Transverse colon (tissue), 4 donors: ENCODE measurements at regions not wholly inside any gene's neighbourhood (a gene's known extent, or its start where the extent isn't known, plus 50 kb on each side); places are given as distances from the start of the nearest gene placed in this dataset.

Experiments
- EP300 ChIP-seq: sonication (generic); formaldehyde crosslinking; IDR thresholded peaks from one replicate; pipeline ENCODE4 v1.6.1; 2017; ENCODE audit warnings: antibody characterized with exemption, low read depth
- POLR2A ChIP-seq: fragments of 450-650 bp; IDR thresholded peaks from one replicate; pipeline ENCODE4 v1.6.1; 2016; ENCODE audit warnings: antibody characterized with exemption, mild to moderate bottlenecking, moderate library complexity
- POLR2AphosphoS5 ChIP-seq, 3 donors: sonication (generic); formaldehyde crosslinking; IDR thresholded peaks; one replicate each; pipeline ENCODE4 v1.6.1; 2016; ENCODE audit warnings: antibody characterized with exemption in 3 of 3
- TF ChIP-seq, protein P1 (sequence below), 5 experiments: fragments of 200-600 bp in 3 of 5; fragments of 450-650 bp in 2 of 5; sonication (generic) in 3 of 5; IDR thresholded peaks; 1 replicate in 2 of 5; 2 replicates in 3 of 5; pipeline ENCODE4 v1.5.1; 2016 to 2017; ENCODE audit warnings: antibody characterized with exemption in 5 of 5, inconsistent platforms in 3 of 5, mild to moderate bottlenecking in 2 of 5, moderate library complexity in 1 of 5

DNA sequence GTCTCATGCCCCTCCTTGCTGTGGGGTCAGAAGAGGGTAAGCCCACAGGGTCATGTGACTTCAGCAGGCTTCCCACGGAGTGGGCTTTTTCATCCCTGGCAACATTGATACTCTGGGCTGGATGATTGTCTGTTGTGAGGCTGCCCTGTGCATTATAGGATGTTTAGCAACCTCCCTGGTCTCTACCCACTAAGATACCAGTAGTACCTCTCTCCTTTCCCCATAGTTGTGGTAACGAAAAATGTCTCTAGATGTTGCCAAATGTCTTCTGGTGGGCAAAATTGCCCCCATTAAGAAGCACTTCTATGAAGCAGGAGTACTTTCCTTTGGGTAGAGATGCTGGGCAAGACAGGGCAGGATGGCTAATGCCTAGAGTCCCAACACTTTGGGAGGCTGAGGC is 232.5 kb upstream of the ZNF217 start:
- TF ChIP-seq, protein P1, sequence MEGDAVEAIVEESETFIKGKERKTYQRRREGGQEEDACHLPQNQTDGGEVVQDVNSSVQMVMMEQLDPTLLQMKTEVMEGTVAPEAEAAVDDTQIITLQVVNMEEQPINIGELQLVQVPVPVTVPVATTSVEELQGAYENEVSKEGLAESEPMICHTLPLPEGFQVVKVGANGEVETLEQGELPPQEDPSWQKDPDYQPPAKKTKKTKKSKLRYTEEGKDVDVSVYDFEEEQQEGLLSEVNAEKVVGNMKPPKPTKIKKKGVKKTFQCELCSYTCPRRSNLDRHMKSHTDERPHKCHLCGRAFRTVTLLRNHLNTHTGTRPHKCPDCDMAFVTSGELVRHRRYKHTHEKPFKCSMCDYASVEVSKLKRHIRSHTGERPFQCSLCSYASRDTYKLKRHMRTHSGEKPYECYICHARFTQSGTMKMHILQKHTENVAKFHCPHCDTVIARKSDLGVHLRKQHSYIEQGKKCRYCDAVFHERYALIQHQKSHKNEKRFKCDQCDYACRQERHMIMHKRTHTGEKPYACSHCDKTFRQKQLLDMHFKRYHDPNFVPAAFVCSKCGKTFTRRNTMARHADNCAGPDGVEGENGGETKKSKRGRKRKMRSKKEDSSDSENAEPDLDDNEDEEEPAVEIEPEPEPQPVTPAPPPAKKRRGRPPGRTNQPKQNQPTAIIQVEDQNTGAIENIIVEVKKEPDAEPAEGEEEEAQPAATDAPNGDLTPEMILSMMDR (IDR thresholded peaks at IDR 0.05), result no peak
- TF ChIP-seq POLR2AphosphoS5 (IDR thresholded peaks at IDR 0.05) (no peak), POLR2A (no peak), EP300 (no peak)
